ENCODE measurements at regions not wholly inside any gene's neighbourhood (a gene's known extent, or its start where the extent isn't known, plus 50 kb on each side); places are given as distances from the start of the nearest gene placed in this dataset.

DNA sequence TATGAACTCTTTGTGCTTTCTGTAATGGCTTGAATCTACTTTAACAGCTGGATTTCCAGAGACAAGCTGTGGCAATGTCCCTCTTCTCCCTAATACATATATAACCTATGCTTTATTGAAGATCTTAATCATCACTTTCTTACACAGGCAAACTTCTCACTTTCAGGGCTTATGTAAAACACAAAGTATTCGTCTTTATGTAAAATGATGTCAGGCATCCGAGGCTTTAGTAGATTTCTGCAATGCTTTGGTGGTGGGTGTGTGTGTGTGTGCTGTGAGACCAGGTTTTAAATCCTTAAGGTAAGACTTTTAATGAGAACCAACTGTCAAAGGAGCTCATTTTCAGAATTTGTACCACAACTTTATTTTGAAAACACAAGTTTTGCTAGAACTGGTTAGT is 70.0 kb upstream of the HMGA2 start:
- TF ChIP-seq EZH2 (IDR thresholded peaks at IDR 0.05) = no peak
- no peak for TF ChIP-seq POLR2AphosphoS5 (IDR thresholded peaks at IDR 0.05; ENCODE audit: low read depth, low read length)

Data from HCT116 (cell line).